IPS DF 19.7 (cell line): ENCODE measurements at regions not wholly inside any gene's neighbourhood (a gene's known extent, or its start where the extent isn't known, plus 50 kb on each side); places are given as distances from the start of the nearest gene placed in this dataset.

ENCODE experiments used
- DNase-seq: peaks from one replicate; pipeline ENCODE4 v3.0.0-alpha.2; 2013; ENCODE audit warnings: low read depth, low spot score

DNA sequence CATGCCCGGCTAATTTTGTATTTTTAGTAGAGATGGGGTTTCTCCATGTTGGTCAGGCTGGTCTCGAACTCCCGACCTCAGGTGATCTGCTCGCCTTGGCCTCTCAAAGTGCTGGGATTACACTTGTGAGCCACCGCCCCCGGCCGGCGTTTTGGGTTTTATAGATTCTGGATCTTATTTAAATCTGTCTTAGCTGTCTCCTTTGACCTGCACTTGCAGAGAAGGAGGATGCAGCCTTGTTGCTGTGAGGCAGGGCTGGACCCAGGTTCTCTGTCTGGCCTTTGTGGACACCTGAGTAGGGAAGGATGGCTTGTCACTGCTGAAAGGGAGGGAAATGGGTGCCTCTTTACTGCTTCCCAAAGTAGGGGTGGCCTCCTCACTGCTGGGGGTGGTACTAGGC lies 83.0 kb upstream of the HS6ST1 start:
- no peak for DNase-seq

- DNase-seq: no peak
Measured at GRCh38 chr2:128402911-128403670, 84.4 kb upstream of the HS6ST1 start.

DNA sequence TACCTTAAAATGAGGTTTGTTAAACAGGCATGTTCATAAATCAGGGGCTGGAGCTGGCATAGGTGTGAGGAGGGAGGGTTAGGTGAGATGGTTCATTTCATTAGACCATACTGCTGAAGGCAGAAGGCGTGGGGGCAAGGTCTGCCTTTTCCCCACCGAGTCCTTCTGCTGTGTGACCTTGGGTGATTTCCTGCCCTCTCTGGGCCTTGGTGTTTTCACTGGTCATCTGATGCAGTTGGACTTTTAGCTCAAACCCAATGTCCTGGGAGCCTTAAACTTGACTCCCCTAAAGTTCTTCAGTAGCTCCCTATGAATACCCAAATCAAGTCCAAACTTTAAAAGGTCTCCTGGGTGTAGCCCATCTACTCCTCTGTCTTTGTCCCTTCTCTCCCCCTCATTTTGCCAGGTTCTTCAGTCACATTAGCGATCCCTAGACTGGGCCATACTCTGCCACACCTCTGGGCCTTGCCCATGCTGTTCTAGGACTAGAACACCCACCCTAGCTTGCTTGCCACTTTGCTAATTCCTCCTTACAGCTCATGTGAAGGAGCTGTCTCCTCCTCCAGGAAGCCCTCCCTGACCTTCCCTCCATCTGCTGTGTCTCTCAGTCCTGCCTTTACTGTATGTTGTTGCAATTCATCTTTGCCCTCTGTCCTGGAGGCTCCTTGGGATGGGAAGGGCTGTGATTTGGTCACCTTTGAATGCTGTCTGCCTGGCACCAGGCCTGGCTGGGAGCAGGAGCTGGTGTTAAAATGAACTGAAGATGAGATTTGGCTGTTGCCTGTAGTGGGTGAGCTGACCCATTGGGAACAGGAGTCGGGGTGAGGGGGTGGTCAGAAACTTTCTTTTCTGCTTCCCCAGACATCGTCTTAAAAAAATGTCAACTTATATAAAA lies 85.4 kb upstream of the HS6ST1 start:
- DNase-seq: no peak

DNA sequence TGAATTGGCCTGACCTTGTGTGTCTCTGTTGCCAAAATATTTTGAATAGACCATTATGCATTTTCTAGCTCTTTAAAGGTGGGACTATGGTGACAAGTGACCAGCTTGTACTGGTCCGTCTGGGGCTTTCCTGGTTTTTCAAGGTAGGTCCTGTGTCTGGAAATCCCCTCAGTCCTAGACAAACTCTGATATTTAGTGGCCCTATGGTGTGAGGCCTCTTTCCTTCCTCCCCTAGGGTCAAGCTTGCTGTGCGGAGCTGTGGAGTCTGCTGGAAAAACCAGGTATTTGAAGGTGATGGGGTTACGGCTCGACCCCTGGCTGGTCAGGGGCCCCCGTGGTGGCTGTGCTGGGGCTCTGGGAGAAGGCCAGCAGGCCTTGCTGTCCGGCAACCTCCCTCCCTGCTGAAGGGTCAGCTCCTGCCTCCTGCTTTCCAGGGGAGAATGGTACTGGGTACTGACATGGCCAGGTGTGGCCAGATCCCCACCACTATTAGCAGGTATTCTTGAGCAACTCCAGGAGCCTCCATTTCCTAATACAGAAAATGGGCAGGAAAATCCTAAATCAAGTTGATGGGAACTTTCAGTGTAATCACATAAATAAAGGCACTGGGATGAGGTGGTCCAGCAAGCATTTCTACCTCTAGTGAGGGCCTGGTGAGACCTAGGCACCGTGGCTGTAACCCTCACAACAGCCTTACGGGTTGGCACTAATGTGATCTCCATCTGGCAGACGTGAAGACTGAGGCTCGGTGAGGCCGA lies 86.2 kb upstream of the HS6ST1 start:
- no peak for DNase-seq

- no peak for DNase-seq
Measured at GRCh38 chr2:128405467-128405900, 86.8 kb upstream of the HS6ST1 start.

GRCh38 chr2:128405981-128406613 lies 87.4 kb upstream of the HS6ST1 start:
- no peak for DNase-seq

GRCh38 chr2:128406736-128407554 lies 88.3 kb upstream of the HS6ST1 start:
- DNase-seq: no peak

DNA sequence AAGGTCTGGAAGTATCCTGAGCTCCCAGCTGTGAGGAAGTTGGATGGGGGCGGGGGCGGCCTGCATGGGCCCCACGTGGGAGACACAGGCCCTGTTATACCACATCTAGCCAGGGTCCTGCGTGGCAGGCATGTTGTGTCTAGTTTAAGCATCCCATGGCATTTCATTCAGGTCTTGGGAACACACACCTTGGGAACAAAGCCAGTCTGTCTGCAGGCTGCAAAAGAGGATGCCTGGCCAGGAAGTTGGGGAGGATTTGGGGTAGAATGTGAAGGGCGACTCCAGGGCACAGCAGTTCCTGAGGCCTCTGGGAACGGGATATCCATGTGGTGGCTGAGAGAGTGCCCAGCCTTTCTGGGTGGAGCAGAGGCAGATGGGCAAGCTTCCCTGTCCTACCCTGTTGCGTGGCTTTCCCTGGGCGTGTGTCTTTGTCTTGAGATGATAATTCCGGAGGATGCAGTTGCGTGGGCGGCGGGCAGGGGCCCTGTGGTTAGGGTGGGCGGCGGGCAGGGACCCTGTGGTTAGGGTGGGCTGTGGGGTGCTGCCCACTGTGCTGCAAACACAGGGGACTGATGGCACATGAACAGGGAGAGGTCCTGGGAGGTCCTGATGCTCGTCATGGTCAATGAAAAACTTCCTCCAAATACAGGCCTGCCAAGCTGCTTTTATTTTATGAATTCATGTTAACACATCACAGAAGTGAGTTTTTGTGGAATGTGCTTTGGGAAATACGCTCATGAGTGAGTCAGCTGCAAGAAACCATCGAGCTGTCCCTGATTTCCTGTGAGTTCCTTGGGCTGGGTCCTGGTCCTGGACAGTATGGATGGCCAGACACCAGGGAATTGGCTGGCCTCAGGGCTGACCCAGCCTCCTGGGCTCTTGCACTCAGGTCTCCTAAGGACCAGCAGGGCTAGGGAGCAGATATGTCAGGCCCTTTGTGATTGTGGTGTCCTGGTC lies 90.0 kb upstream of the HS6ST1 start:
- DNase-seq: no peak

GRCh38 chr2:128409326-128410034 lies 90.8 kb upstream of the HS6ST1 start:
- DNase-seq: no peak

DNA sequence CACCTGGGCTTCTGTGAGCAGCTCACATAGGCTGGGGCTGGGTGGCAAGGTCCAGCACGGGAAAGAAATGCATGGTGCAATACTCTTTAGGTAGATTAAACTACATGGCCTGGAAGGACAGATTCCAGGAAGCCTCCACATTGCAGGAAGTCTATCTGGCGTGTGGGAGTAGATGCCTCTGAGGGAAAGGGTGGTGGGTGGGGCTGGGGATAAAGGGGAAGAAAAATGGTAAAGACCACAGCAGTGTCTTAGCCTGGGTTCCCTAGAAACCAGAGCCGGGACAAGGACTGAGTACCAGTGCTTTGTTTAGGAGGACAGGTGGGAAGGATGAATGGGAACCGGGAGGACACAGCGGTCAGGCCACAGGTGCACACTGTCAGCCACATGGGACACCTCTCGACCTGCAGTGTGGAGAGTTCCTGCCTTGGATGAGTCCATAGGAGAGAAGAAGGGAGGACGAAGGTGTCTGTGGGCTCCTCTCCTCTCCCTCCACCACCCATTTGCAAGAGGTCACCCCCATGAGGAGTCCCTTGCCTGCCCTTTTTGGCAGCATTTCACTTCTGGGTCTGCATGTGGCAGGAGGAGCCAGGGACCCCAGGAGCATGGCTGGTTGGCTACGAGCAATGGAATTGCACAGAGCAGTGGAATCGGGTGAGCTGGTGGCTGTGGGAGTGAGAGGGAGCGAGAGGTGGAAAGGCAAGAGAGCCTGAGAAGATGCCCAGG lies 91.5 kb upstream of the HS6ST1 start:
- no peak for DNase-seq

GRCh38 chr2:128410758-128411215 lies 92.1 kb upstream of the HS6ST1 start:
- no peak for DNase-seq

DNA sequence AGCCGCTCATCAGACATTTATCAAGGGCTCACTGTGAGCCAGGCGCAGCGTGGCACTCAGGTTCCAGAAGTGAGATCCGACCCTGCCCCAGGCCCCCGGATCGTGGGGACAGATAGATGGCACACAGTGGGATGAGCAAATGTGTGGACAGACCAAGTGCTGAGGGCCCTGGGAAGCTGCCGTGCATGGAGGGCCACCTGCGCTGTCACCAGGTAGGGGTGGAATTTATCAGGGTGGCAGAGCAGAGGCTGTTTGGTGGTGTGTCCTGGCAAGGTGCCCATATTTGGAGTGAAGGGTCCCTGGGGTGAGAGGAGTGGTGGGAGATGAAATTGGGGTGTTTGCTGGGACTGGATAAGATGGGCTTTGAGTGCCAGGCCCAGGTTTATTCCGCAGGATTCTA lies 92.8 kb upstream of the HS6ST1 start:
- DNase-seq: no peak

GRCh38 chr2:128412181-128412871 lies 93.7 kb upstream of the HS6ST1 start:
- DNase-seq: no peak

GRCh38 chr2:128413014-128413717 lies 94.5 kb upstream of the HS6ST1 start:
- no peak for DNase-seq

DNA sequence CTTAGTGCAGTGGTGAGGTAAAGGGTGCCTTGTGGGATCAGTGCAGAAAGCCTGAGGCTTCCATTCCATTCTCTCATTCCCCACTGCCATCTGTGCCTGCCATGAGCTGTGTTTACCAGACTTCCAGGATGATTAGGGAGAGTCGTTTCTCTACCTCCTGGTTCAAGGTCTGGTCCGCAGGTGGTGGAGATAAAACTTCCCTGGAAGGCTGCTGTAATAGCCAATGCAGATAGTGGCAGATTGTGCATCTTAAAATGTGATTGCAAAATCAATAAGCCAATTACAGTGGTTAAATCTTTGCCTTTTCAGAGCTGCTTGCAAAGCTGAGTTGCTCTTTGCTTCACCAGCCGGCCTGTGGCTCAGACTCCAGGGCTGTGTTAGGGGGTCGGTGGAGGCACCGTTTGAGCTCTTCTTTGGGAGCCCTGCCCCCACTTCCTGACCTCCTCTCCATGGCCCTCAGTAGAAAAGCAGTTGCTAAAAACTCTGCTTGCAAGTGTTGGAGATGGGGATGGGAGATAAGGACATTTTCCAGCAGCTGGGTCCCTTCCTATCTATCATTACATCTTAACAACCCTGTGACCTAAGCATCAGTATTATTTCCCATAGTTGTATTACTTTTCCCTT lies 95.2 kb upstream of the HS6ST1 start:
- no peak for DNase-seq

DNA sequence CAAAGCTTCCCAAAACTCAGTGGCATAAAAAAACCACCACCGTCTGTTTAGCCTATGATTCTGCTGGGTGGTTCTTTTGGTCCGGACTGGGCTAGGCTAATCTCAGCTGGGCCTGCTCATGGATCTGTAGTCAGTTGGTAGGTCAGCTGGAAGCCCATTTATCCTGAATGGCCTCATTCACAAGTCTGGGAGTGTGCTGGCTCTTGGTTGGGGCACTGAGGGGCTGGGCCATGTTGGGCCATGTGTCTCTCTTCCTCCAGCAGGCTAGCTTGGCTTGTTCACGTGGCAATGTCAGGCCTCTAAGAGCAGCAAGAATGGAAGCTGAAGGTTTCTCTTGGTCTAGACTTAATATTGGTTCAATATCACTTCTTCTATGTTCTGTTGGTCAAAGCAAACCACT lies 95.7 kb upstream of the HS6ST1 start:
- DNase-seq: no peak
